ENCODE measurements at regions not wholly inside any gene's neighbourhood (a gene's known extent, or its start where the extent isn't known, plus 50 kb on each side); places are given as distances from the start of the nearest gene placed in this dataset.
"Not testable (repeated sequence)": the region's sequence is repeated elsewhere in the genome, so short reads cannot be mapped to it uniquely, and the experiment has no call there.

GRCh38 chr7:76117306-76117991 is 69.5 kb downstream of the MDH2 start:
- H3K36me3 Mint-ChIP-seq, H3K27ac Mint-ChIP-seq, POLR2A ChIA-PET, ATAC-seq, H3K4me3 Mint-ChIP-seq, DNase-seq, H3K9me3 Mint-ChIP-seq, H3K4me1 Mint-ChIP-seq, H3K27me3 Mint-ChIP-seq: not testable (repeated sequence)

GRCh38 chr7:76118253-76119036 is 70.5 kb downstream of the MDH2 start:
- POLR2A ChIA-PET, H3K36me3 Mint-ChIP-seq, H3K9me3 Mint-ChIP-seq, H3K27me3 Mint-ChIP-seq, H3K4me3 Mint-ChIP-seq, DNase-seq, H3K27ac Mint-ChIP-seq, ATAC-seq: not testable (repeated sequence)
- H3K4me1 Mint-ChIP-seq: peaks cover 8 to 12% (median 9%) of the 10 kb centered on the region in 4 donors

DNA sequence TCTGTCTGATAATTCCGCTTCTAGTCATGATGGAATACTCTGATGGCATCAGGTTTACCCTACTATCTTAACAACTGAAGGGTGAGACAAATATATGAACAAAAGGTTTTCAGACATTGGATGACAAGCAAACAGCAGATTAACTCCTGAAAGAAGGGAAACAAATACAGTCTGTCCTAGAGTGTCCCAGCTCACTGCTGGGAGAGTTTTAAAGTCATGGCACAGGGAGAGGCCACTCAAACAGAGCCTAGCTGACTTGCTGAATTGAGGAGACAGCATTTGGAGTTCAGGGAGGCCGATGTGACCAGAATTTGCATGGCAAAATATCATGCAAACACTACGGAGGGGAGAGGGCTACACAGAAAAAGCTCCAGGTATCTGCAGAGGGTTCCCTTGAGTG is 73.1 kb downstream of the MDH2 start:
- Mint-ChIP-seq H3K4me1 (peaks cover 8 to 12% (median 9%) of the 10 kb centered on the region in 4 donors), H3K9me3 (no peaks in the 10 kb centered on the region), H3K4me3 (no peak overlapping the region), H3K27ac (peak overlapping the region in 3 of 10 donors; percentile 6 to 35 (median 32)), H3K36me3 (no peaks in the 10 kb centered on the region), H3K27me3 (no peaks in the 10 kb centered on the region)
- DNase-seq (no peak), ATAC-seq (no peak)
- POLR2A ChIA-PET: no interaction called here

GRCh38 chr7:76122516-76123239 is 74.8 kb downstream of the MDH2 start:
- Mint-ChIP-seq H3K27me3 (no peaks in the 10 kb centered on the region), H3K36me3 (no peaks in the 10 kb centered on the region), H3K9me3 (no peaks in the 10 kb centered on the region), H3K4me3 (no peak overlapping the region), H3K27ac (peak overlapping the region in 4 of 10 donors; percentile 6 to 34 (median 23)), H3K4me1 (peaks cover 8 to 12% (median 9%) of the 10 kb centered on the region in 4 donors)
- POLR2A ChIA-PET: no interaction called here
- DNase-seq: no peak
- no peak for ATAC-seq

DNA sequence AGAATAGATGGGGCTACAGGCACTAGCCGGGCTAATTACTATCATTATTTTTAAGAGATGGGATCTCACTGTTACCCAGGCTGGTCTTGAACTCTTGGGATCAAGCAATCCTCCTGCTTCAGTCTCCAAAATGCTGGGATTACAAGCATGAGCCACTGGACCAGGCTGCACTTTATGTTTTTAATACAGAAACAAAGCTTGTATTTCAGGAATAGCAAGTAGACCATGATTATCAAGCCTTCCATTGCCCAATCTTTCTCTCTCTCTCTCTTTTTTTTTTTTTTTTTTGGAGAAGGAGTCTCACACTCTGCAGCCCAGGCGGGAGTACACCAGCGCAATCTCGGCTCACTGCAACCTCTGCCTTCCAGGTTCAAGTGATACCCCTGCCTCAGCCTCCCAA is 75.4 kb downstream of the MDH2 start:
- H3K27me3 Mint-ChIP-seq: no peaks in the 10 kb centered on the region
- peak overlapping the region in 1 of 10 donors; percentile 34 for H3K27ac Mint-ChIP-seq
- DNase-seq (no peak), ATAC-seq (no peak)
- POLR2A ChIA-PET: no interaction called here
- no peak overlapping the region for H3K4me3 Mint-ChIP-seq
- no peaks in the 10 kb centered on the region for H3K9me3 Mint-ChIP-seq
- H3K4me1 Mint-ChIP-seq: peaks cover 8 to 12% (median 9%) of the 10 kb centered on the region in 4 donors
- no peaks in the 10 kb centered on the region for H3K36me3 Mint-ChIP-seq

- H3K4me3 Mint-ChIP-seq: no peak overlapping the region
- no peak for DNase-seq
- POLR2A ChIA-PET: no interaction called here
- H3K36me3 Mint-ChIP-seq: no peaks in the 10 kb centered on the region
- H3K9me3 Mint-ChIP-seq: no peaks in the 10 kb centered on the region
- H3K27me3 Mint-ChIP-seq: no peaks in the 10 kb centered on the region
- no peak for ATAC-seq
- no peak overlapping the region for H3K27ac Mint-ChIP-seq
- peaks cover 8 to 15% (median 9%) of the 10 kb centered on the region in 4 donors for H3K4me1 Mint-ChIP-seq
Observed at GRCh38 chr7:76125560-76125959, 76.1 kb upstream of the SRRM3 start.

DNA sequence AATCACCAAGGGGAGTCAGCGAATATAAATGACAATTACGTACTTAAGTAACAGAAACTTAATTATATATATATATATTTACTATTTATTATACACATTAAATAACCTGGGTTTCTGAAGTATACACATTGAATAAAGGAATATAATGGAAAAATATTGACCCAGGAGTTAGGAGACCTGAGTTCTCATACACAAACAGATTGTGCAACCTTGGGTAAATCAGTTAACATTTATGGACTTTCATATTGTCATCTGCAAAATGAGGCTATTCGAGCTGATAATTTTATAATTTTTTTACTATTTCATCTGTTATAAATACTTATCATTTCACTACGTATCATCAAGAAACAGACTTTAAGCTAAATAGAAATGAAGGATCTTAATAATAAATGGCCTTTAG is 75.1 kb upstream of the SRRM3 start:
- Mint-ChIP-seq H3K27me3 (peaks cover 0 to 2% (median 0%) of the 10 kb centered on the region in 5 donors), H3K4me3 (no peak overlapping the region), H3K4me1 (peaks cover 3 to 19% (median 11%) of the 10 kb centered on the region in 4 donors), H3K9me3 (no peaks in the 10 kb centered on the region), H3K36me3 (no peaks in the 10 kb centered on the region), H3K27ac (no peak overlapping the region)
- no peak for ATAC-seq
- DNase-seq: no peak
- POLR2A ChIA-PET: no interaction called here

GRCh38 chr7:76129366-76129765 is 72.3 kb upstream of the SRRM3 start:
- ATAC-seq (no peak), DNase-seq (no peak)
- Mint-ChIP-seq H3K27ac (no peak overlapping the region), H3K9me3 (no peaks in the 10 kb centered on the region), H3K4me3 (no peak overlapping the region), H3K27me3 (peaks cover 0 to 2% (median 0%) of the 10 kb centered on the region in 5 donors), H3K36me3 (no peaks in the 10 kb centered on the region), H3K4me1 (peaks cover 14 to 34% (median 17%) of the 10 kb centered on the region in 4 donors)
- POLR2A ChIA-PET: no interaction called here

DNA sequence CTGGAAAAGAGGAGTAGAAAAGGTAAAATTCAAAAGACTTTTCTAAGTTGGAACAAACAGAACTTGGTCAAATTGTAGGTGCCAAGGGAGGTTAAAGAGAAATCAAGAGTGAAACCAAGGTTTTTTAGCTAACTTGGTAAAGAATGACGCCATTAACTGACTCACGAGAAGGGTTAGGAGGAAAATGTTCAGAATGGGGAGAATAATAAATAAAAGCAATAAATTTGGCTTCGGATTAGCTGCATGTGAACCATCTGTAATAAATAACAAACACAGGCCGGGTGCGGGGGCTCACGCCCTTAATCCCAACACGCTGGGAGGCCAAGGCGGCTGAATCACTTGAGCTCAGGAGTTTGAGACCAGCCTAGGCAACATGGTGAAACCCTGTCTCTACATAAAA is 71.9 kb upstream of the SRRM3 start:
- Mint-ChIP-seq H3K9me3 (no peaks in the 10 kb centered on the region), H3K4me3 (no peak overlapping the region), H3K4me1 (peaks cover 14 to 34% (median 17%) of the 10 kb centered on the region in 4 donors), H3K36me3 (no peaks in the 10 kb centered on the region), H3K27ac (no peak overlapping the region), H3K27me3 (peaks cover 0 to 2% (median 0%) of the 10 kb centered on the region in 5 donors)
- no peak for ATAC-seq
- POLR2A ChIA-PET: no interaction called here
- DNase-seq: no peak

- POLR2A ChIA-PET, H3K27me3 Mint-ChIP-seq, H3K36me3 Mint-ChIP-seq, H3K9me3 Mint-ChIP-seq, H3K4me3 Mint-ChIP-seq: not testable (repeated sequence)
- Mint-ChIP-seq H3K4me1 (peaks cover 14 to 34% (median 17%) of the 10 kb centered on the region in 4 donors), H3K27ac (peak overlapping the region in 2 of 10 donors; percentile 6 to 11)
- DNase-seq (peak in 3 of 10 donors; percentile 9 to 24 (median 14)), ATAC-seq (peak; percentile 47 to 60)
Observed at GRCh38 chr7:76130661-76131060, 71.0 kb upstream of the SRRM3 start.

DNA sequence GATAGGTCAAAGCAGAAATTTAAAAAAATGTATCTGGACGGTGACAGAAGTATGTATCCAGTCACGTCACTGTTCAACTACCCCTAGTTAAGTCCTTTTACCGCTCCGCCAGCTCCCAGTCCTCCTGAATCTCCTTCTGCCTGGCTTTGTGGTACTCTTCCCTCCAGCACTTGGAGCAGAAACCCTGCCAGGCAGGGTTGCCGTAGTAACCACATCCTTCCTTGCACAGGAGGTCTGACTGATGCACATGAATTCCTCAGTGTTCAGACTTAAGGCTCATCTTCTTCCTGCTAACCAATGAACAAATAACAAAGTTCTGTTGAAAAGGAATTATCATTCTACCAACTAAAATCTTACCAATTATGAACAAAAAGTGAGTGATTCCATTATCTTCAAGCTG is 69.8 kb upstream of the SRRM3 start:
- DNase-seq, H3K27me3 Mint-ChIP-seq, H3K9me3 Mint-ChIP-seq, ATAC-seq, POLR2A ChIA-PET, H3K36me3 Mint-ChIP-seq, H3K4me3 Mint-ChIP-seq: not testable (repeated sequence)
- Mint-ChIP-seq H3K27ac (peak overlapping the region in 1 of 10 donors; percentile 53), H3K4me1 (peaks cover 14 to 34% (median 17%) of the 10 kb centered on the region in 4 donors)

DNA sequence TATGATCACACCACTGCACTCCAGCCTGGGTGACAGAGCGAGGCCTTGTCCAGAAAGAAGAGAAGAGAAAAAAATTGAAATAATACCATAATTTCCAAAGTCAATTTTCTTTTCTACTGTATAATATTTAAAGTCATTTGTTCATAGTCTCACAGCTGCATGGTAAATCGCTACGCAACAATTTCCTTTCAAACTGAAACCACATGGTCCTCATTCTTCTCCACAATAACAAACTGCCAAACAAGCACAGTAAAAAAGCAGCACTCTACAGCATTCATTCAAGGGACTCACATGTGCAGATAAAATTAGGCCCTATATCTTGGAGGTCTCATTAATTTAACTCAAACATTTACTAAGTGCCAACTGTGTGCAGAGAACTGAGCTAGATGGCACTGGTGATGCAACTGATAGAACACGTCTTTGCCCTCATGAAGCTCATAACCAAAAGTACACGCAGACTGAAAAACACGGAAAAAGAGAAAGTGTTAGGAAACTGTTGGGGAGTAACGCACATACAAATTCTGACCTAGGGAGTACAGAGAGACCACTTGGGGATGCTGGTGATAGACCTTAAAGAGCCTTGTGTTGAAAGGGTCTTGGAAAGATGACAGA is 68.4 kb upstream of the SRRM3 start:
- POLR2A ChIA-PET: interaction anchor here (1.6 to 2.0 kb wide), 2 partner anchors 9 to 33 kb away, joined by 8 to 9 read pairs; no protein-coding TSS in a partner anchor
- Mint-ChIP-seq H3K9me3 (no peaks in the 10 kb centered on the region), H3K27me3 (peaks cover 0 to 2% (median 0%) of the 10 kb centered on the region in 5 donors), H3K36me3 (no peaks in the 10 kb centered on the region), H3K4me3 (peak overlapping the region; percentile 21 to 83 (median 74)), H3K27ac (peak overlapping the region; percentile 23 to 96 (median 90)), H3K4me1 (peaks cover 14 to 41% (median 17%) of the 10 kb centered on the region in 4 donors)
- peak in 2 of 10 donors; percentile 16 to 21 for DNase-seq
- peak; percentile 60 to 61 for ATAC-seq
